ENCODE measurements at regions not wholly inside any gene's neighbourhood (a gene's known extent, or its start where the extent isn't known, plus 50 kb on each side); places are given as distances from the start of the nearest gene placed in this dataset.
A peak's percentile ranks its signal among the peaks of the same experiment; 100 is the strongest.
"Not testable (repeated sequence)": the region's sequence is repeated elsewhere in the genome, so short reads cannot be mapped to it uniquely, and the experiment has no call there.

DNA sequence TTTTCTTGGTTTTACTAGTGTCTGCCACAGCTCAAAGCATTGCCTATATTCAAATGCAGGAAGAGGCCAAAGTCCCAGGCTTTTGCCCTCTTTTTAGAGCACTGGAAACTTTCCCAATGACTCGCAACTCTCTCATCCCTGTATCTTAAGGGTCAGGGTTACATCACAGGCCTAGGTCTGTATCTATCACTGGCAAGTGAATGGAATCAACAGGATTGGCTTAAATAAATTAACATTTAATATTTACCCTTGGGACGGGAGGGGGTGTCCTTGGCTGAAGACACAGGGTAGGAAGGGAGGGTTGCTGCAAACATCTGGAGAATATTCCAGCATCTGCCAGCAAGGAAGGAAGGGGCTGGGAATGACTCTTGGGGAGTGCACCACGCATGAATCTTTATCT is 242.6 kb downstream of the SLC4A3 start:
- ATAC-seq (peak; percentile 62), DNase-seq (ENCODE audit: low spot score) (no peak)
- intact Hi-C loops (cut with DNase I) = no loop called here

DNA sequence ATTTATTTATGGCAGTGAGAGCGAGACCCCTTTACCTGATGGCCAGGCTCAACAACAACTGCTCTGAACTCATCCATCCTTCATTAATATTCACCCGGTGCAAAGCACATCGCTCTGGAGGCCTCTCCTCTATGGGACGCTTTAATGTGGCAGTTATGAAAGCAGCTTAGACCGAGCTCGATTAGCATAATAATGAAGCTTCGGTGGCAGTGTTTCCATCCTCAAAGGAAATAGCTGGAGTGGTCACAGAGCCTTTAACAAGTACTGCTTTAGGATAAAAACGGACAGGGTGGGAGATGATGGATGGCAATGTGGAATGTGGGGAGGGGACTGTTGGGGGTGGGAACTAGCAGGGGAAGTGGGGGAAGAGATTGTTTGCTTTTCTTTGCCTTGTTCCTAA is 243.9 kb downstream of the SLC4A3 start:
- no peak for ATAC-seq
- DNase-seq (ENCODE audit: low spot score) = no peak
- intact Hi-C loops (cut with DNase I) = no loop called here

DNA sequence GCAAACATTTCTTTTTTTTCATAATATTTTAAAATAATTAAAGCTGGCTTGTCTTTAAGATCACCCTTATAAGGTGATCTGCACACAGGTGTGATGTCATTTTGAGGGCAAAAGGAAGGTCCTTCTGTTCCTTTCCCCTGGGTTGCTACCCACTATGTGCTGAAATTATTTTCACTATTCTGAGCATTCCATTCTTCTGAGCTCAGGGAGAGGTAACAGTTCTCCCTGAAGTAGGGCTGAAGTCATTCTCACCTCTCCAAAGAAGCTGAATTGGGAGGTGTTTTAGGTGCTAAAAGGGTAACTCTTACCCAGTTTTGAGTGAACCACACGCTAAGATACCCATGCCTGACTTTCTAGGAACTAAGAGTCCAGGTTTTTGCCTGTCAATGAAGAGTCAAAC is 247.6 kb downstream of the SLC4A3 start:
- DNase-seq (ENCODE audit: low spot score) (no peak), ATAC-seq (no peak)
- intact Hi-C loops (cut with DNase I) = no loop called here

DNA sequence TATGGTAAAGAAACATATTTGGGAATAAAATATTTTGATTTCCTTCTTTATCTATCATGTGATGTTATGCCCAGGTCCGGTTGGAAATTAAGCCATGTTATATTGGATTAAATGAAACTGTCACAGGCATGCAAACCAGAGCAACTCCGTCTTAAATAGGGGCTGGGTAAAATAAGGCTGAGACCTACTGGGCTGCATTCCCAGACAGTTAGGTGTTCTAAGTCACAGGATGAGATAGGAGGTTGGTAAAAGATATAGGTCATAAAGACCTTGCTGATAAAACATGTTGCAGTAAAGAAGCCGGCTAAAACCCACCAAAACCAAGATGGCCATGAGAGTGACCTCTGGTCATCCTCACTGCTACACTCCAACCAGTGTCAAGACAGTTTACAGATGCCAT is 248.6 kb downstream of the SLC4A3 start:
- ATAC-seq; intact Hi-C loops (cut with DNase I); DNase-seq (ENCODE audit: low spot score): not testable (repeated sequence)

DNA sequence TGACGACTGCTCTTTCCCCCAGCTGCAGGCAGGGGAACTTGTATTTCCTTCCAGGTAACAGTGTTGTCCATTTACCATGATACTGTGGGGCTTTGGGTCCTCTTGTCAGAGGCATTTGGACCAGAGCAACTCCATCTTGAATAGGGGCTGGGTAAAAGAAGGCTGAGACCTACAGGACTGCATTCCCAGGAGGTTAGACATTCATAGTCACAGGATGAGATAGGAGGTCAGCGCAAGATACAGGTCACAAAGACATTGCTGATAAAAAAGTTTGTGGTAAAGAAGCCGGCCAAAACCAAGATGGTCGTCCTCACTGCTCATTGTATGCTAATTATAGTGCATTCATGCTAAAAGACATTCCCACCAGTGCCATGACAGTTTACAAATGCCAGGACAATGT is 249.5 kb downstream of the SLC4A3 start:
- DNase-seq (ENCODE audit: low spot score) (no peak), ATAC-seq (no peak)
- intact Hi-C loops (cut with DNase I) = no loop called here

DNA sequence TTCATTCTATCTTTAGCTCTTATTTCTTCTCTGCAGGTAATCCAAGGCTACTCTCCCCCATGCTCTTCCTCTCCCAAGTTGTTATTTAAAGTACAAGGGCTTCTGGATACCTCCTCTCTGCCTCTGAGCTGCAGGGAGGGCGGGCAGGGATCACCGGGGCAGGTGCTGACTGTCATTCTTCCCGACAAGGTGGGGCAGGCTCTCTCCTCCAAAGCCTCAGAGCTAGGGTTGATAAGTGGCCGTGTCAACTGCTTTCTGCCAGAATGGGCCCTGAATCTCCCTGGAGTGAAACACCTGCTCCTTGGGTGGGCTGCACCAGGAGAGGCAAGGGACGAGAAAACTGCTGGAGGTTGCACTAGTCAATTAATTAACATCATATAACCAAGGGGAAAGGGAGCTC is 250.3 kb downstream of the SLC4A3 start:
- intact Hi-C loops (cut with DNase I) = no loop called here
- no peak for DNase-seq (ENCODE audit: low spot score)
- no peak for ATAC-seq

DNA sequence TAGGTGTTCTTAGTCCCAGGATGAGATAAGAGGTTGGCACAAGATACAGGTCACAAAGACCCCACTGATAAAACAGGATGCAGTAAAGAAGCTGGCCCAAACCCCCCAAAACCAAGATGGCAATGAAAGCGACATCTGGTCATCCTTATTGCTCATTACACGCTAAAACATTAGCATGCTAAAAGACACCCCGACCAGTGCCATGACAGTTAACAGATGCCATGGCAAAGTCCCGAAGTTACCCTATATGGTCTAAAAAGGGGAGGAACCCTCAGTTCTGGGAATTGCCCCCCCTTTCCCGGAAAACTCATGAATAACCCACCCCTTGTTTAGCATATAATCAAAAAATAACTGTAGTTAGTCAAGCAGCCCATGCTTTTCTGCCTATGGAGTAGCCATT is 251.1 kb downstream of the SLC4A3 start:
- DNase-seq (ENCODE audit: low spot score) (no peak), ATAC-seq (no peak)
- intact Hi-C loops (cut with DNase I) = no loop called here

DNA sequence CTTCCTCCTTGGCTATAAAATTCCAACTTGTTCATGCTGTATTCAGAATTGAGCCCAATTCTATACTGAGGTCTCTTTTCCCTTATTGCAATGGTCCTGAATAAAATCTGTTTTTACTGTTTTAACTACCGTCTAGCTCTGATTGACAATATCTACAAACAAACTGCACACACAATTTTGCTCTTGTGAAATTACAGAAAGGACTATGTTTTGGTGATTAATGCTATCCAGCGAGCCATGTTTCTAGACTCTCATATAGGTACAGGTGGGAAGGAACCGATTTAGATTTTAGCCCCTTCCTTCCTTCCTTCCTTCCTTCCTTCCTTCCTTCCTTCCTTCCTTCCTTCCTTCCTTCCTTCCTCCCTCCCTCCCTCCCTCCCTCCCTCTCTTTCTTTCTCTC is 254.4 kb downstream of the SLC4A3 start:
- intact Hi-C loops (cut with DNase I) = no loop called here
- DNase-seq (ENCODE audit: low spot score) (no peak), ATAC-seq (no peak)

DNA sequence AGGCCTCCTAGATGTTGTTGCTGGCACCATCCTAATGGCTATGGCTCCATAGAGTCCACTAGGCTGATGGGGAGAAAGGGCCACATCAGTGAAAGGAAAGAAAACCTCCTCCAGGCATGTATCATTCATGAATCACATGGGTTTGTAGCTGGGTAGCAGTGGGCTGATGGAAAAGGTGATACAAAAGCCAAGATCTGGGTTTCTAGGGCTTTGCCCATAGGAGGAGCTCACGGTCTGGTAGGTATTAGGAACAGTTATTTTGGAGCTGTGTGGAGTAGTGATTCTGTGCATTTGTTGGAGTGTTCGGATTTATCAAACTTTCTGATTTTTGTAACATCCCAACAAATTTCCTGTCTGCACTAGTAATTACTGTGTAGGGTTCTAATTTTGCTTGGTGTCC is 259.2 kb downstream of the SLC4A3 start:
- DNase-seq (ENCODE audit: low spot score) (no peak), ATAC-seq (no peak)
- intact Hi-C loops (cut with DNase I) = no loop called here

DNA sequence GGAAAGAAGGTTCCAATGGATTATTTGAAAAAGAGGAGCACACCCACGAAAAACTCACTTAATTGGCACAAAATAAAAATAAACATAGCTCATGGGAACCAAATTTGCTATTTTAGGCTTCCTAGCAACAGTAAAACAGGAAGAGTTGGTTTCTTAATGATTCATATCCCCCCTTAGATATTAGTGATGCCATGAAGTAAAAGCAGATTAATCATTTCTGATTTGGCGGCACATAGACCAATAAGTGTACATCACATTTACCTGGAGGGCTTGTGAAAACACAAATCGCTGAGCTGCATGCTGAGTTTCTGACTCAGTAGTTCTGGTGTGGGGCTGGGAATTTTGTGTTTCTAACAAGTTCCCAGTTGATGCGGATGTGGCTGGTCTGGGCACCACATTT is 260.4 kb downstream of the SLC4A3 start:
- no peak for DNase-seq (ENCODE audit: low spot score)
- intact Hi-C loops (cut with DNase I) = no loop called here
- ATAC-seq = no peak

DNA sequence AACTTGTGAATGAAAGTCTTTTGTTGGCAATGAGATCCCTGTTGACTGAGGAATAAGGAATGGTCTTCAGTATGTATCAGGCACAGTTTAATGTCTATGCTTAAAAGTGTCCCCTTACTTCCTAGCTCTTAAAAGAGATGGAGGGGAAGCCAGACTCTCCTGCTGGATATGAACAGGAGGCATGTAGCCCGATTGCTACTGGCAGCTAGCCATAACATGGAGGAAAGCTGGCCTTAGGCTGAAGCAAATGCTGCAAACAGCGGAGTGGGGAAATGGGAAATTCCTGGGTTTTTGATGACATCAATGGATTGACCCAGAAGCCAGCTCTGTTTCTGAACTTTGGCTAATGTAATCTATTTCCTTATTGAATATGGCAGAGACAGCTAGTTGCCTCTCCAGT is 266.1 kb downstream of the SLC4A3 start:
- intact Hi-C loops (cut with DNase I) = no loop called here

DNA sequence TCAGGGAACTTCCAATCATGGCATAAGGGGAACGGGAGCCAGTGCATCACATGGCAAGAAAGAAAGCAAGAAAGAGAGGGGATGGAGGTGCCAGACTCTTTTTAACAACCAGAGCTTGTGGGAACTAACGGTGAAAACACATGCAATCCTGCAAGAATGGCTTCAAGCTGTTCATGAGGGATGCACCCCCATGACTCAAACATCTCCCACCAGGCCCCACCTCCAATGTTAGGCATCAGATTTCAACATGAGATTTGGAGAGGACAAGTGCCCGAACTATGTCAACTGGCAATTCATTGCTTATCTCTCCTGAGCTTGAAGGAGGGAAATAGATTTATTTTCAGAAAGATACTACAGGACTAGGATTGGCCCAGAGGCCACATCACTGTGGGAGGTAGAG is 270.0 kb downstream of the SLC4A3 start:
- ATAC-seq = no peak
- DNase-seq (ENCODE audit: low spot score) = no peak
- intact Hi-C loops (cut with DNase I) = no loop called here

More for the DNA sequence above, 266.1 kb downstream of the SLC4A3 start:
- DNase-seq (ENCODE audit: low spot score) (no peak), ATAC-seq (no peak)

DNA sequence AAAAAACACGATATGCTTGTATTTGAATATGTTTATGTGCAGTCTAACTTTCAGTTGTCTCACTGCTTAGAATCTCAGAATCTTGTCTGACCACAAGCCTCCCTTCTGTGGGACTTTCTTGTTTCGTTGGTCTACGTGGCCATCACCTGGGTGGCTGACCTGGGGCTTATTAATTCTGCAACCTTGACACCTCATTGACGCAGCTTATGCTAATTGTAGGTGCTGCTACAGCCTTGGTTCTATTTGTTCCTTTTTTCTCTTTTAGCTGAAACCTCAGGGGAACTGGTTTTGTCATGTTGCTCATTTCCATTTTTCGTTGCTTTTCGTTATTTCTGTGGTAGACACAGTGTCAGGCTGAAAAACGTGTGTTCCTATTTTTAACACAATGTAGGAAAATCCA is 273.7 kb downstream of the SLC4A3 start:
- DNase-seq (ENCODE audit: low spot score) (no peak), ATAC-seq (no peak)
- intact Hi-C loops (cut with DNase I) = no loop called here

DNA sequence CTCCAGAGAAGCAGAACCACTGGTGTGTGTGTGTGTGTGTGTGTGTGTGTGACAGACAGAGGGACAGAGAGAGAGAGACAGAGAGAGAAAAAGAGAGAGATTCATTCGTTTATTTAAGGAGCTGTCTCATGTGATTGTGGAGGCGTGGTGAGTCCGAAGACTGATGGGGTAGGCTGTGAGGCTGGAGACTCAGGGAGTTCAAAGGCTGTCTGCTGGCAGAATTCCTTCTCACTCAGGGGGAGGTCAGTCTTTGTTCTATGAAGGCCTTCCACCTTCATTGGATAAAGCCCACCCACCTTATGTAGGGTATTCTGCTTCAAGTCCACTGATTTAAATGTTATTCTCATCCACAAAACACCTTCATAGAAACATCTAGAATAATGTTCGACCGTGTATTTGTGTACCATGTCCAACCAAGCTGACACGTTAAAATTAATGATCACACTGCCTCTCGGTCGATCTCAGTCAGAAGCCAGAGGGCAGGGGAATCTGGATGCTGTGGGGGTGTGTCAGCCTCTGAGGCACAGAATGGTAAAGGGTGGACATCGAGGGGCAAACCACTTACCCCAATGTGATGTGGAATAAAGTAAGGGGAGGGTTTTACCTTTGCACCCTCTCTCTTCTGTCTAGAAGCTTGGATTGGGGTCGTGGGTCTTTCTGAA is 275.6 kb downstream of the SLC4A3 start:
- DNase-seq (ENCODE audit: low spot score) (no peak), ATAC-seq (no peak)
- intact Hi-C loops (cut with DNase I) = no loop called here

DNA sequence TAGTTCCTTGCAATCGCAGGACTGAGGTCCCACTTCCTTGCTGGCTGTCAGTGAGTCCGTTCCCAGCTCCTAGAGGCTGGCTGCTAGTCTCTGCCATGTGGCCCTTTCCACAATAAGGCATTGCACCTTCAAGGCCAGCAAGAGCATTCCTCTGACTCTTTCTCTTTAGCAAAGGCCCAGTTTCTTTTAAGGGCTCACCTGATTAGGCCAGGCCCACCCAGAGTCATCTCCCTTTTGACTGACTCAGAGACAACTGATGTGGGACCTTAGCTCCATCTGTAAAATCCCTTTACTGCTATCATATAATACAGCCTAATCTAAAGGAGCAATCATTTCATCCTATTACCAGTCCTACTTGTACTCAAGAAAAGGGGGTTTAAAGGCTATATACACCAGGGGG is 278.2 kb downstream of the SLC4A3 start:
- DNase-seq (ENCODE audit: low spot score) = no peak
- intact Hi-C loops (cut with DNase I) = no loop called here
- ATAC-seq = no peak

DNA sequence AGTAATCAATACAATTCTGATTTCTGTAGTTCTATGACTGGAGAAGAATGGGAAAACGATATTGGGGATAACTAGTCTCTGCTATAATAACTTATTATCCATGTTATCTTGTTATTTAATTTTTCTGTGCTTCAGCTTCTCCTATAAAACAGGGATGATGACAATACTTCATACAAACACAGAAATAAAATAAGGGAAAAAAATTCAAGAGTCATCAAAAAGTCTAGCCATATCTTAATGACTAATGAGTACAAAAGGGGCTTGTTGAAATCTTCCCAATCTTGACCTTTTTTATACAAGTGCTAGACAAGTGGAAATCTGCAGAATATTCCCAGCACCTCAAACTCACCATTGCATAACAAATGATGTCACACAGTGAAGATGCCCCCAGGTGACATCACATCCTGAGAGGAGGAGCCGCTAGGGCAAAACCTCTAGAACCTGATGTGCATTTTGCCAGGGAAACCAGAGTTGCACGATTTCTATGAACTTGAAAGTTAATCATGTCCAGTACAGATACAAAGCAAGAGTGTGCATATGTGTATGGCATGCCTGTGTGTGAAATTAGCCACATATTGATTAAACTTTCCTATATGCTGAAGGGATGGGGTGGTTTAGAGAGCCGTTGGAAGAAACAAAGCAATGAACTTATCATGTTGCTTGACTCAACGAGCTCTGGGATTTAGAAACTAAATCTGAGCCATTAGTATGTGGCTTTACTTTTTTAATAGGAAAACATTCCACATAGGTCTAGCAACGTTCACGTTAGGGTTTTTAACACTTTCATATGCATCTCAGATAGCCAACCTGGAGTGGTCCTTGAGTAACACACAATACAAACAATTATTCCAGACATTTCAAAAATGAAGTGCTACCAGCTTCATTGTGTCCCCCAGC is 278.9 kb downstream of the SLC4A3 start:
- intact Hi-C loops (cut with DNase I) = no loop called here
- ATAC-seq (no peak), DNase-seq (ENCODE audit: low spot score) (no peak)

DNA sequence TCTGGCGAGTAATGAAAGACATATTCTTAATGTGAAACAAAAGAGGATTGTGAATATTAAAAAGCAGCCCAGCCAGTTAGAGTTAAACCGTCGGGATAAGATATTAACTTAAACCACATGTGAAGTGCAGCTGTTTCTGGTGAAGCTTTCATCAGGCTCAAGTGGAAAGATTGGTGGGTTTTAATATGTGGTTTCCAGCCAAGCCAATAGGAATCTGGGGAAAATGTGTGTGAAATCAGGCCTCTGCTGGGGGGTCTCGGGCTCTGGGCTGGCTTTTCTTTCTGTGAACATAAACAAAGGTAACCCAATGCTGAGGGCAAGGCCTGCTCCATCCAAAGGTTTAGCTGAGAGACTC is 279.6 kb downstream of the SLC4A3 start:
- no peak for DNase-seq (ENCODE audit: low spot score)
- intact Hi-C loops (cut with DNase I) = no loop called here
- ATAC-seq = peak; percentile 23

DNA sequence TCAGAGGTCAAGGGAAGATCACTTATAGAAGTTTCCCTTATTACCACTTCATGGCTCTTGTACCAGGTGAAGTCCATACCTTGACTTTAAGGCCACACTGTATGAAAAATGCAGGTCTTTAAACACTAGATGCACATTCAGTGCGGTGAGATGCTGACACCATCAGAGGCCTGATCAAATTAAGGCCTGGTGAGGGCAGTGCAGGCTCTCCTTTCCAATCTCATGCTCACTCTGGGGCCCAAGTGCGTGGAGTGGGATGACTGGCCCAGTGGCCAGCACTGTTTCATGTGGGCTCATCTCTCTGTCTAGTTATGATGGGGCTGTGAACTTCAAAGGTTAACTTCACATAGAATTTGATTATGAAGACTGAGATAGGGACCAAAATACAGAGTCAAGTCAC is 281.1 kb downstream of the SLC4A3 start:
- ATAC-seq (no peak), DNase-seq (ENCODE audit: low spot score) (no peak)
- intact Hi-C loops (cut with DNase I) = no loop called here

DNA sequence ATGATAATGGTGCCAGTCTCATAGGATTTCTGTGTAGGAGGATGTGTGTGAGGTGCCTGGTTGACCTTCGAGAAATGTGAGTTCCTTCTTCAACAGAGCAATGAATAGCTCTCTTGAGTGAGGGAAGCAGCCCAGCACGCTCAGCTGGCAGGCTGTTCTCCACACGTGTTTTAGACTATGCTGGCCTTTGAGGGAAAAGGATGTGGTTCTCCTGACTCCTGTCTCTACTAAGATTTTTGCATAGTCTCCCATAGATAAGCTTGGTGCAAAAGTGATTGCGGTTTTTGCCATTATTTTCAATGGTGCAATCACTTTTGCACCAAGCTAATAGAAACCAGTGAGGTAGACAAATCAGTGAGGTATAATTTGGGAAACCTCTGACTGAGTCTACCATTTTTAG is 284.1 kb downstream of the SLC4A3 start:
- intact Hi-C loops (cut with DNase I) = no loop called here
- ATAC-seq (no peak), DNase-seq (ENCODE audit: low spot score) (no peak)

DNA sequence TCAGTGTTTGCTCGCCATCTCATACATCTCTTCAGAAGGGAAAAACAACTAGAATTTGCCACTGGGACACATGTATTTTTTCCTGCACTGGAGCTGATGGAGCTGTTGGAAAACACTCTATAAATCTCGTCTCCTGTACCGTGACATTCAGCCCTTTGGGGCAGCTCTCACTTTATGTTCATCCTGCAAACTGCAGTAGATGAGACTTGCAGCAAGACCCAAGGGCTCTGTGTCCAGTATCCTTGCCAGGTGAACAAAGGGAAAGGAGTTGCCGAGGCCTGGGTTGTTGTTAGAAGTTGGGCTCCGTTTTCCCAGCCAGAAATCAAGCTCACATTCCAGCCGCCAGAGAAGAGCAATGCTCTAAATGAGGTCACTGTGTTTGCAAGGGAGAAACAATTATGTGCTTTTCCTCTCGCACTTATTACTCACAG is 285.1 kb downstream of the SLC4A3 start:
- ATAC-seq (peak; percentile 83), DNase-seq (ENCODE audit: low spot score) (no peak)
- intact Hi-C loops (cut with DNase I) = no loop called here

DNA sequence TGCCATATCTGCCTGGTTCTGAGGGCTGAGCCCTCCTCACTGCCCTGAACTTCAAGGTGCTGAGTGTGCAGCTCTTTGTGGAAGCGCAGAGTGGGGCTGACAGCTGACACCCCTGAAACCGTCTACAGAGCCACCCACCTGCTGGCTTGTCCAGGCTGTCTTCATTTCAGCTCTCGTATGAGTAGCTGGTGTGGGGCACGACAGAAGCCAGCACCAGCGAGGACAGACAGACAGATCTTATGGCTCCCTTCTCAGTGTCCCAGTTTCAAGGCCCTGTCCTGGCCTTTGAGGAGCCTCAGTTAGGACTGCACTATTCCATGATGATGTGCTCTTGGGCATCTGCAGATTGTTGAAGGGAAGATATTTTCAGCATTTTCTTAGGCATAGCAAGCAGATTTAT is 287.1 kb downstream of the SLC4A3 start:
- ATAC-seq (no peak), DNase-seq (ENCODE audit: low spot score) (no peak)
- intact Hi-C loops (cut with DNase I) = no loop called here
